Cardiac fibroblast (primary cell): ENCODE measurements at regions not wholly inside any gene's neighbourhood (a gene's known extent, or its start where the extent isn't known, plus 50 kb on each side); places are given as distances from the start of the nearest gene placed in this dataset.

Source experiments
- DNase-seq, 2 donors: peaks; one replicate each; pipeline versions ENCODE4 v3.0.0 to v3.0.0-alpha.2; 2010; ENCODE audit warnings: low read depth in 2 of 2
- H3K4me3 ChIP-seq, 2 donors: replicated peaks in 1 of 2; 1 replicate in 1 of 2; 2 replicates in 1 of 2; pipeline ENCODE4 v1.5.1; 2011; ENCODE audit warnings: low read depth in 2 of 2, low read length in 2 of 2, mild to moderate bottlenecking in 2 of 2, moderate library complexity in 1 of 2
- CTCF ChIP-seq: IDR thresholded peaks from one replicate; pipeline ENCODE4 v1.5.1; 2011; ENCODE audit warnings: low read depth, mild to moderate bottlenecking, low read length, inconsistent platforms

DNA sequence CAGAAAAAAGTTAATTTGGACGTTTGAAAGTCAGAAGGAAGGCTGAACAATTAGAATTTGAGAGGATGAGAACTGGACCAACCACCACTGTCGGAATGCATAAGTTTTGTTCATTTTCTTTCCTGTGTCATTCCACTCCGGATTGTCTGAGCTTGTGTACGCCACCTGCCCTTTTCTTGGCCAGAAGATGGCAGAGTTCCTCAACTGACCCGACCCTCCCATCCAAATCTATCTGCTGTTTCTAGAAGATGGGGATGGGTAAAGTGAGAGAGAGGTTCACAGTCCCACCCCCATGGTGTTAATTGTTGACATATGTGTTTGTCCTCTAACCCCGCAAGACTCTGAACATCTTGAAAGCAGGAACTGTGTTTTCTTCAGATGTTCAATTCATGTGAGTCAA, 388.0 kb downstream of the VRK1 start:
- no peak for TF ChIP-seq CTCF
- DNase-seq: no peak
- H3K4me3 ChIP-seq: no peak overlapping the region

- H3K4me3 ChIP-seq: no peak overlapping the region
- DNase-seq: no peak
- no peak for TF ChIP-seq CTCF
Observed at GRCh38 chr14:97187916-97188315, 390.7 kb downstream of the VRK1 start.

DNA sequence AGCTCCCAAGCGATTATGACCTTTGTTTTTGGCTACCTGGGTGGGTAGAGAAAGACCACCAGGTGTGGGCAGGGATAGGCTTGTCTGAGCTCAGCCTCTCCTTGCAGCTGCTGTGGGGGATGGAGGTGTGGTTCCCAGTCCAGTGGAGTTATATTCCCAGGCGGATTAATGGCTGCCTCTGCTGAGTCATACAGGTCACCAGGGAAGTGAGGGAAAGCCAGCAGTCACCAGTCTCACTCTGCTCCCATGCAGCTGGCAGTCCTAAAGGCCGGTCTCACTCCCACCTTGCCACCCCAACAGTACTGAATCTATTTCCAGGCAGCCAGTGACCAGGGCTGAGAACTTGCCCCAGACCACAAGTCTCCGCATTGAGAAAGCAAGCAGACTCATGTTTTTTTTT, 399.2 kb downstream of the VRK1 start:
- DNase-seq: no peak
- no peak for TF ChIP-seq CTCF
- no peak overlapping the region for H3K4me3 ChIP-seq

DNA sequence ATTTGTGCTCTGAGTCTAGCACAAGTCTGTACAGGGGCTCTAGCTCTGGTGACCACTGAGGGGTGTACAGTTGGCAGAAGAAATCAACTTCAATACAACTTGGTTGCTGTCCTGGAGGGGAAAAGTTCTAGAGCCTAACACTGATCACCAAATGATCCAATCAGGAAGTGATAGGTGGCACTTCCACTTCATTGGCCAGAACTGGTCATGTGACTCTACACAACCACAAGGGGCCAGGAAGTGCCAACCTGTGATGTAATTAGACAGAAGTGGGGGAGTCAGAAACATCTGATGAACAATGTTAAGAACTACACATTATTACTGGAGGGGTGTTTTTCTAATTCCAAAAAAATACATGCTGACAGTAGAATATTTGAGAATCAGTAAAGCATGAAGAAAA, 401.6 kb downstream of the VRK1 start:
- no peak for TF ChIP-seq CTCF
- no peak for DNase-seq
- no peak overlapping the region for H3K4me3 ChIP-seq

DNA sequence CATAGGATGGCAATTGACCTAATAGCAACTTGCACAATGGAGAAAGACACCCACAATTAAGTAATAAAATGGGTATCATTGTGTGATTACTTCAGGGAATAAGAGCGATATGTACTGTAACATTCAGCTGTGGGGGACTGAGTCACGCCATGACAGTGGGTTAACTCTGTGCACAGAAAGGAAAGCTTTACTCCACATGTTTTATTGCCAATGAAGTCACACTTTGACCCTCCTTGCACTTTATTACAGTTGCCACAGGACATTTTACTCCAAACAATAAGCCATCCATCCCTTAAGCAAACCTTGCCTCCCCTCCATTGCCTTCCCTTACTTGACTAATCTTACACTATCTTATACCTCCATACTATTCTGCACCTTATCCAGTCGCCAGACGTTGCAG, 403.1 kb downstream of the VRK1 start:
- no peak for TF ChIP-seq CTCF
- no peak for DNase-seq
- H3K4me3 ChIP-seq: no peak overlapping the region

DNA sequence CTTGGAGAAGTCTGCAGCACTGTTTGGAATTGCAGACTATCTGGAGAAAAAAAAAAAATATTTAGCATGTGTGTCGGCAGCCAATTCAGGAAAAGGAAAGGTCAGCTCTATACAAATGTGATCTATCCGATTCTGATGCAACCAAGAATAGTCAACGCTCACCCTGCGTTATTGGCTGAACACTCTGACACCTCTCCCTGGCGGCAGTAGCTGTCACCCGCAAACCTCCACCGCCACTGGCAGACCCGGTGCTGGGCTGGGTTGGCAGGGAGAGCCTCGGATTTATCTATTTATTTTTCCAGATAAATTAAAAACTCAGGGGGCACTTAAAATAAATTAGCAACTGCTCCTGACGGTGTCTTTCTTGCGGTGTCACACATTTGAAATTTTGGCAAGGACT, 409.7 kb downstream of the VRK1 start:
- H3K4me3 ChIP-seq: no peak overlapping the region
- TF ChIP-seq CTCF: no peak
- DNase-seq: no peak

DNA sequence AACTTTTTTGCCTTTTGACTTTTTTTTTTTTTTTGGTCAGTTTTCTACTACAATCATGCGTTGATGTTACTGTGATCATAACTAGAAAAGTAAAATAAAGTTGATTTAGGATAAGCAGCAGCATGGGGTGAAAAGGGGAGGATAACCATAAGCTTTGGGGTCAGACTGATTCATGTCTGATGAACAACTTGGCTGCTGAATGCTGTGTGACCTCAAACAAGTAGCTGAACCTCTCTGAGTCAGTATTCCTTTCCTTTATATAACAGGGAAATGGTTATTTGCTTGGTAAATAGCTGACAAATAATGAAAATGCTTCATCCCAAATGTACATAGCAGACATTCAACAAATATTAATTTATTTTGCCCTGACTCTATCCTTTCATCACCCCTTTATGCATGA, 413.0 kb downstream of the VRK1 start:
- no peak overlapping the region for H3K4me3 ChIP-seq
- no peak for DNase-seq
- no peak for TF ChIP-seq CTCF
